ENCODE measurements at regions not wholly inside any gene's neighbourhood (a gene's known extent, or its start where the extent isn't known, plus 50 kb on each side); places are given as distances from the start of the nearest gene placed in this dataset.

DNA sequence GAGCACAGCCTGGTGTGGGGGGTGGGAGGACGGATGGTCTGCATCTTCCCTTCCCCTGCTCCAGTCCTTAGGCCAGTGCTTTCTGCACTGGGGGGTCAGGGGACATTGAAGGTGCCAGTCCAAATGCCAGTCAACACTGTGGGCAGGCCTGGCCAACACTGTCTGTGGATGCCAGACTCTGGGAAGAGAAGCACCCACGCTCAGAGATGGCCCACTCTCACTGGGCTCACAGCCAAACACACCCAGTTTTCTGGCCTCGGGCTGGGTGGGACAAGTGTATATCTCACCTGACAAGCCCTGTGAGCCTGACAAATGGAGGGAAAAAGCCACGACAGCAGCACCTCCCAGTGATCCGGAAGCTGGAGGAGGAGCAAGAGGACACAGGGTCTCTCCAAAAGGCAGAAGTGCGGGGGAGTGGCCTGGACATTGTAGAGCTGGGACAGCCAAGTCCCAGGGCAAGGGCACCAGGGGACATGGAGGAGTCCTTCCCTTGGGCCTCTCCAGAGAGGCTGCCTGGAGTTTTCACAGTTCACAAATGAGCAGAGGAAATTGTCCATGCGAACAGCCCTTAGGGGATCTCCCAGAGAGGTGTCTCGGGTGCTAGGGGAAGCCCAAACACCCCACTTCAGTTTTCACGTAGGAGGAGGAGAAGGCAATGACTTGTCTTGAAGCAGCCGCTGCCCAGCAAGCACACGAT, 79.3 kb downstream of the SDC1 start (continued):
- no peak for TF ChIP-seq KAT2B (IDR thresholded peaks at IDR 0.05; ENCODE audit: low read depth, low read length)
- no peak for TF ChIP-seq ZFP30 (CRISPR knock-in tag; IDR thresholded peaks at IDR 0.05; ENCODE audit: borderline replicate concordance)
- no peak for TF ChIP-seq ZNF143 (CRISPR knock-in tag; IDR thresholded peaks at IDR 0.05)
- TF ChIP-seq ZNF584 (CRISPR knock-in tag; IDR thresholded peaks at IDR 0.05; ENCODE audit: low read depth): no peak
- TF ChIP-seq CHD2 (IDR thresholded peaks at IDR 0.05; ENCODE audit: low read depth, low read length): no peak
- TF ChIP-seq, protein P1, sequence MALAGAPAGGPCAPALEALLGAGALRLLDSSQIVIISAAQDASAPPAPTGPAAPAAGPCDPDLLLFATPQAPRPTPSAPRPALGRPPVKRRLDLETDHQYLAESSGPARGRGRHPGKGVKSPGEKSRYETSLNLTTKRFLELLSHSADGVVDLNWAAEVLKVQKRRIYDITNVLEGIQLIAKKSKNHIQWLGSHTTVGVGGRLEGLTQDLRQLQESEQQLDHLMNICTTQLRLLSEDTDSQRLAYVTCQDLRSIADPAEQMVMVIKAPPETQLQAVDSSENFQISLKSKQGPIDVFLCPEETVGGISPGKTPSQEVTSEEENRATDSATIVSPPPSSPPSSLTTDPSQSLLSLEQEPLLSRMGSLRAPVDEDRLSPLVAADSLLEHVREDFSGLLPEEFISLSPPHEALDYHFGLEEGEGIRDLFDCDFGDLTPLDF (CRISPR knock-in tag; IDR thresholded peaks at IDR 0.05): no peak
- TF ChIP-seq BMI1 (IDR thresholded peaks at IDR 0.05; ENCODE audit: low read length): no peak
- no peak for TF ChIP-seq HNRNPLL (IDR thresholded peaks at IDR 0.05; ENCODE audit: low read depth, low read length, poor library complexity, severe bottlenecking)
- TF ChIP-seq ZC3H11A (IDR thresholded peaks at IDR 0.05; ENCODE audit: low read depth, low read length): no peak
- peak; percentile 62 for TF ChIP-seq RBBP5 (IDR thresholded peaks at IDR 0.05; ENCODE audit: borderline replicate concordance, insufficient read depth, low read length, poor library complexity, severe bottlenecking)
- TF ChIP-seq NCOA2 (IDR thresholded peaks at IDR 0.05; ENCODE audit: partially characterized antibody in 2 of 2): no peak
- no peak for TF ChIP-seq ARHGAP35 (IDR thresholded peaks at IDR 0.05; ENCODE audit: partially characterized antibody)
- no peak for TF ChIP-seq ZNF644 (tag; IDR thresholded peaks at IDR 0.05; ENCODE audit: low read depth)
- no peak for TF ChIP-seq CHD1 (IDR thresholded peaks at IDR 0.05; ENCODE audit: low read length)
- TF ChIP-seq ZNF77 (CRISPR knock-in tag; IDR thresholded peaks at IDR 0.05): no peak
- TF ChIP-seq TRIM24 (IDR thresholded peaks at IDR 0.05): no peak
- TF ChIP-seq RFX5 (IDR thresholded peaks at IDR 0.05; ENCODE audit: low read depth, low read length): no peak
- no peak for TF ChIP-seq SUPT5H (IDR thresholded peaks at IDR 0.05)
- TF ChIP-seq, protein P2, sequence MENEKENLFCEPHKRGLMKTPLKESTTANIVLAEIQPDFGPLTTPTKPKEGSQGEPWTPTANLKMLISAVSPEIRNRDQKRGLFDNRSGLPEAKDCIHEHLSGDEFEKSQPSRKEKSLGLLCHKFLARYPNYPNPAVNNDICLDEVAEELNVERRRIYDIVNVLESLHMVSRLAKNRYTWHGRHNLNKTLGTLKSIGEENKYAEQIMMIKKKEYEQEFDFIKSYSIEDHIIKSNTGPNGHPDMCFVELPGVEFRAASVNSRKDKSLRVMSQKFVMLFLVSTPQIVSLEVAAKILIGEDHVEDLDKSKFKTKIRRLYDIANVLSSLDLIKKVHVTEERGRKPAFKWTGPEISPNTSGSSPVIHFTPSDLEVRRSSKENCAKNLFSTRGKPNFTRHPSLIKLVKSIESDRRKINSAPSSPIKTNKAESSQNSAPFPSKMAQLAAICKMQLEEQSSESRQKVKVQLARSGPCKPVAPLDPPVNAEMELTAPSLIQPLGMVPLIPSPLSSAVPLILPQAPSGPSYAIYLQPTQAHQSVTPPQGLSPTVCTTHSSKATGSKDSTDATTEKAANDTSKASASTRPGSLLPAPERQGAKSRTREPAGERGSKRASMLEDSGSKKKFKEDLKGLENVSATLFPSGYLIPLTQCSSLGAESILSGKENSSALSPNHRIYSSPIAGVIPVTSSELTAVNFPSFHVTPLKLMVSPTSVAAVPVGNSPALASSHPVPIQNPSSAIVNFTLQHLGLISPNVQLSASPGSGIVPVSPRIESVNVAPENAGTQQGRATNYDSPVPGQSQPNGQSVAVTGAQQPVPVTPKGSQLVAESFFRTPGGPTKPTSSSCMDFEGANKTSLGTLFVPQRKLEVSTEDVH (IDR thresholded peaks at IDR 0.05; ENCODE audit: low read depth, partially characterized antibody): no peak
- no peak for TF ChIP-seq NFRKB (IDR thresholded peaks at IDR 0.05; ENCODE audit: low read depth)
- TF ChIP-seq SMAD4 (CRISPR knock-in tag; conservative IDR thresholded peaks at IDR 0.05): peak; percentile 28; the same call in 1 of the 2 replicates
- TF ChIP-seq, protein P3, sequence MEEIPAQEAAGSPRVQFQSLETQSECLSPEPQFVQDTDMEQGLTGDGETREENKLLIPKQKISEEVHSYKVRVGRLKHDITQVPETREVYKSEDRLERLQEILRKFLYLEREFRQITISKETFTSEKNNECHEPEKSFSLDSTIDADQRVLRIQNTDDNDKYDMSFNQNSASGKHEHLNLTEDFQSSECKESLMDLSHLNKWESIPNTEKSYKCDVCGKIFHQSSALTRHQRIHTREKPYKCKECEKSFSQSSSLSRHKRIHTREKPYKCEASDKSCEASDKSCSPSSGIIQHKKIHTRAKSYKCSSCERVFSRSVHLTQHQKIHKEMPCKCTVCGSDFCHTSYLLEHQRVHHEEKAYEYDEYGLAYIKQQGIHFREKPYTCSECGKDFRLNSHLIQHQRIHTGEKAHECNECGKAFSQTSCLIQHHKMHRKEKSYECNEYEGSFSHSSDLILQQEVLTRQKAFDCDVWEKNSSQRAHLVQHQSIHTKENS (CRISPR knock-in tag; IDR thresholded peaks at IDR 0.05): no peak
- no peak for TF ChIP-seq XRCC3 (IDR thresholded peaks at IDR 0.05)
- TF ChIP-seq, protein P4, sequence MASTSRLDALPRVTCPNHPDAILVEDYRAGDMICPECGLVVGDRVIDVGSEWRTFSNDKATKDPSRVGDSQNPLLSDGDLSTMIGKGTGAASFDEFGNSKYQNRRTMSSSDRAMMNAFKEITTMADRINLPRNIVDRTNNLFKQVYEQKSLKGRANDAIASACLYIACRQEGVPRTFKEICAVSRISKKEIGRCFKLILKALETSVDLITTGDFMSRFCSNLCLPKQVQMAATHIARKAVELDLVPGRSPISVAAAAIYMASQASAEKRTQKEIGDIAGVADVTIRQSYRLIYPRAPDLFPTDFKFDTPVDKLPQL (IDR thresholded peaks at IDR 0.05; ENCODE audit: extremely low read depth, insufficient read length): no peak
- TF ChIP-seq TBL1XR1 (IDR thresholded peaks at IDR 0.05; ENCODE audit: low read length in 2 of 2): no peak
- TF ChIP-seq KLF16 (IDR thresholded peaks at IDR 0.05): no peak

Measured in K562 (cell line).